Trophoblast cell (in vitro differentiated cells and primary cell): ENCODE measurements at regions not wholly inside any gene's neighbourhood (a gene's known extent, or its start where the extent isn't known, plus 50 kb on each side); places are given as distances from the start of the nearest gene placed in this dataset.

Experiments
- DNase-seq, 2 donors: peaks; one replicate each; pipeline ENCODE4 v3.0.0-alpha.2; 2016
- H2AFZ ChIP-seq: 2 replicates; pipeline ENCODE4 v1.6.1; 2013; ENCODE audit warnings: low read length, moderate library complexity, mild to moderate bottlenecking; ENCODE audit not compliant: insufficient read depth, poor library complexity
- H2AK5ac ChIP-seq: 2 replicates; pipeline ENCODE4 v1.6.1; 2013; ENCODE audit warnings: mild to moderate bottlenecking, low read length
- H2BK120ac ChIP-seq: 2 replicates; pipeline ENCODE4 v1.6.1; 2013; ENCODE audit warnings: low read length, mild to moderate bottlenecking, moderate library complexity; ENCODE audit not compliant: insufficient read depth, poor library complexity
- H2BK12ac ChIP-seq: 2 replicates; pipeline ENCODE4 v1.6.1; 2013; ENCODE audit warnings: mild to moderate bottlenecking, low read length, moderate library complexity
- H2BK5ac ChIP-seq: 2 replicates; pipeline ENCODE4 v1.6.1; 2013; ENCODE audit warnings: low read length, low read depth, moderate library complexity, mild to moderate bottlenecking; ENCODE audit not compliant: poor library complexity
- H3K14ac ChIP-seq: 2 replicates; pipeline ENCODE4 v1.6.1; 2013; ENCODE audit warnings: mild to moderate bottlenecking, low read length
- H3K18ac ChIP-seq: 2 replicates; pipeline ENCODE4 v1.6.1; 2013; ENCODE audit warnings: mild to moderate bottlenecking, low read length
- H3K23ac ChIP-seq: 2 replicates; pipeline ENCODE4 v1.6.1; 2013; ENCODE audit warnings: low read length
- H3K27ac ChIP-seq: 2 replicates; pipeline ENCODE4 v1.5.1; 2013; ENCODE audit warnings: low read depth, mild to moderate bottlenecking, inconsistent platforms, low read length, moderate library complexity
- H3K27me3 ChIP-seq: 2 replicates; pipeline ENCODE4 v1.6.1; 2013; ENCODE audit warnings: inconsistent platforms, mild to moderate bottlenecking, low read length, moderate library complexity; ENCODE audit not compliant: insufficient read depth
- H3K36me3 ChIP-seq, 2 experiments: 1 replicate in 1 of 2; 2 replicates in 1 of 2; pipeline ENCODE4 v1.6.1; 2013; ENCODE audit warnings: low read length in 2 of 2, mild to moderate bottlenecking in 2 of 2, moderate library complexity in 1 of 2; ENCODE audit not compliant: insufficient read depth in 2 of 2, control insufficient read depth in 1 of 2
- H3K4ac ChIP-seq: 2 replicates; pipeline ENCODE4 v1.6.1; 2013; ENCODE audit warnings: low read depth, mild to moderate bottlenecking, low read length, moderate library complexity
- H3K4me1 ChIP-seq, 2 experiments: 1 replicate in 1 of 2; 2 replicates in 1 of 2; pipeline ENCODE4 v1.6.1; 2013; ENCODE audit warnings: low read length in 2 of 2, mild to moderate bottlenecking in 2 of 2, moderate library complexity in 1 of 2; ENCODE audit not compliant: insufficient read depth in 2 of 2, control insufficient read depth in 1 of 2
- H3K4me2 ChIP-seq: 2 replicates; pipeline ENCODE4 v1.6.1; 2013; ENCODE audit warnings: inconsistent platforms, mild to moderate bottlenecking, low read length, moderate library complexity
- H3K4me3 ChIP-seq: 2 replicates; pipeline ENCODE4 v1.5.1; 2013; ENCODE audit warnings: mild to moderate bottlenecking, low read depth, low read length, inconsistent platforms
- H3K79me1 ChIP-seq: one replicate; pipeline ENCODE4 v1.6.1; 2013; ENCODE audit warnings: low read length
- H3K79me2 ChIP-seq: 2 replicates; pipeline ENCODE4 v1.6.1; 2013; ENCODE audit warnings: low read length, mild to moderate bottlenecking; ENCODE audit not compliant: control insufficient read depth, insufficient read depth, poor library complexity
- H3K9ac ChIP-seq: 2 replicates; pipeline ENCODE4 v1.6.1; 2013; ENCODE audit warnings: mild to moderate bottlenecking, low read length
- H3K9me3 ChIP-seq: 2 replicates; pipeline ENCODE4 v1.6.1; 2013; ENCODE audit warnings: low read depth, mild to moderate bottlenecking, control low read depth, inconsistent platforms, low read length; ENCODE audit not compliant: insufficient read depth
- H4K12ac ChIP-seq: 2 replicates; pipeline ENCODE4 v1.6.1; 2013; ENCODE audit warnings: low read depth, mild to moderate bottlenecking, low read length, moderate library complexity
- H4K8ac ChIP-seq: 2 replicates; pipeline ENCODE4 v1.6.1; 2013; ENCODE audit warnings: low read depth, mild to moderate bottlenecking, low read length, moderate library complexity
- H4K91ac ChIP-seq: one replicate; pipeline ENCODE4 v1.6.1; 2013; ENCODE audit warnings: low read depth, mild to moderate bottlenecking, low read length, moderate library complexity
- WGBS: extraction: QIAGEN DNeasy Blood & Tissue Kit; methylation state at CpG from one replicate; pipeline ENCODE4 v1.1.7; 2013; ENCODE audit warnings: missing lambda C conversion rate; ENCODE audit not compliant: insufficient read length, insufficient coverage; ENCODE audit errors: extremely low coverage; 5-methylcytosine and 5-hydroxymethylcytosine counted together

GRCh38 chr1:232509570-232509969 is 120.4 kb downstream of the SIPA1L2 start:
- no peak overlapping the region for H4K8ac ChIP-seq
- H2BK120ac ChIP-seq, result no peak overlapping the region
- no peak overlapping the region for H2AK5ac ChIP-seq
- no peak overlapping the region for H4K91ac ChIP-seq
- H3K9me3 ChIP-seq, result no peaks in the 10 kb centered on the region
- H3K4me1 ChIP-seq, result peaks cover 6 to 9% of the 10 kb centered on the region in 2 experiments
- no peak overlapping the region for H2BK5ac ChIP-seq
- no peak overlapping the region for H3K27ac ChIP-seq
- H3K9ac ChIP-seq, result no peak overlapping the region
- DNase-seq, result no peak
- H3K4ac ChIP-seq, result no peak overlapping the region
- H3K36me3 ChIP-seq, result peaks cover 7 to 16% of the 10 kb centered on the region in 2 experiments
- H3K14ac ChIP-seq, result no peak overlapping the region
- H3K4me2 ChIP-seq, result no peak overlapping the region
- H3K27me3 ChIP-seq, result no peaks in the 10 kb centered on the region
- no peak overlapping the region for H3K23ac ChIP-seq
- no peaks in the 10 kb centered on the region for H3K79me2 ChIP-seq
- H2AFZ ChIP-seq, result no peak overlapping the region
- no peak overlapping the region for H3K18ac ChIP-seq
- no peak overlapping the region for H2BK12ac ChIP-seq
- peaks cover 4% of the 10 kb centered on the region for H3K79me1 ChIP-seq
- no CpG with 5 or more reads among the region's 7 CpGs for WGBS
- no peak overlapping the region for H3K4me3 ChIP-seq
- H4K12ac ChIP-seq, result no peak overlapping the region

- WGBS, result no CpG with 5 or more reads among the region's 9 CpGs
- H3K27ac ChIP-seq, result no peak overlapping the region
- H4K8ac ChIP-seq, result no peak overlapping the region
Observed at GRCh38 chr1:232508130-232508701, 121.7 kb downstream of the SIPA1L2 start.

GRCh38 chr1:232507571-232507970 is 122.4 kb downstream of the SIPA1L2 start:
- H4K8ac ChIP-seq, result no peak overlapping the region
- H2AFZ ChIP-seq, result no peak overlapping the region
- no peaks in the 10 kb centered on the region for H3K27me3 ChIP-seq
- no peak overlapping the region for H3K4me3 ChIP-seq
- no peak overlapping the region for H3K18ac ChIP-seq
- peaks cover 0 to 3% of the 10 kb centered on the region in 2 experiments for H3K36me3 ChIP-seq
- H3K4me1 ChIP-seq, result peaks cover 6 to 9% of the 10 kb centered on the region in 2 experiments
- DNase-seq, result no peak
- H2BK120ac ChIP-seq, result no peak overlapping the region
- H3K4ac ChIP-seq, result no peak overlapping the region
- no CpG with 5 or more reads among the region's 2 CpGs for WGBS
- H3K27ac ChIP-seq, result no peak overlapping the region
- no peak overlapping the region for H4K91ac ChIP-seq
- no peaks in the 10 kb centered on the region for H3K9me3 ChIP-seq
- H3K23ac ChIP-seq, result no peak overlapping the region
- H3K79me1 ChIP-seq, result peaks cover 4% of the 10 kb centered on the region
- no peak overlapping the region for H2BK12ac ChIP-seq
- H3K4me2 ChIP-seq, result no peak overlapping the region
- H2BK5ac ChIP-seq, result no peak overlapping the region
- no peak overlapping the region for H3K9ac ChIP-seq
- H3K14ac ChIP-seq, result no peak overlapping the region
- no peak overlapping the region for H4K12ac ChIP-seq
- no peak overlapping the region for H2AK5ac ChIP-seq
- no peaks in the 10 kb centered on the region for H3K79me2 ChIP-seq

More at GRCh38 chr1:232508130-232508701, 121.7 kb downstream of the SIPA1L2 start:
- DNase-seq, result no peak
- Histone ChIP-seq H3K4me1 (peaks cover 6 to 9% of the 10 kb centered on the region in 2 experiments), H3K23ac (no peak overlapping the region), H3K79me2 (no peaks in the 10 kb centered on the region), H3K14ac (no peak overlapping the region), H2AK5ac (no peak overlapping the region), H3K4me2 (no peak overlapping the region), H2BK120ac (no peak overlapping the region), H2BK5ac (peak overlapping the region; percentile 7), H4K91ac (peak overlapping the region; percentile 12), H3K4me3 (no peak overlapping the region), H3K4ac (no peak overlapping the region), H4K12ac (no peak overlapping the region), H3K9ac (no peak overlapping the region), H2AFZ (no peak overlapping the region), H3K18ac (peak overlapping the region; percentile 28), H3K79me1 (peaks cover 4% of the 10 kb centered on the region), H3K27me3 (no peaks in the 10 kb centered on the region), H2BK12ac (no peak overlapping the region), H3K36me3 (peaks cover 0 to 5% of the 10 kb centered on the region in 2 experiments), H3K9me3 (no peaks in the 10 kb centered on the region)

GRCh38 chr1:232505884-232506283 is 124.0 kb downstream of the SIPA1L2 start:
- Histone ChIP-seq H3K79me2 (no peaks in the 10 kb centered on the region), H2AK5ac (no peak overlapping the region), H3K27ac (no peak overlapping the region), H3K36me3 (peaks cover 0 to 3% of the 10 kb centered on the region in 2 experiments), H2BK12ac (no peak overlapping the region), H3K14ac (no peak overlapping the region), H4K91ac (no peak overlapping the region), H3K18ac (no peak overlapping the region), H3K4me2 (no peak overlapping the region), H3K9ac (no peak overlapping the region), H3K79me1 (peaks cover 4% of the 10 kb centered on the region), H2BK5ac (no peak overlapping the region), H4K12ac (no peak overlapping the region), H3K4ac (peak overlapping the region; percentile 24), H3K4me1 (peaks cover 6 to 9% of the 10 kb centered on the region in 2 experiments), H4K8ac (no peak overlapping the region), H3K23ac (no peak overlapping the region), H3K9me3 (no peaks in the 10 kb centered on the region), H2AFZ (no peak overlapping the region), H2BK120ac (no peak overlapping the region), H3K27me3 (no peaks in the 10 kb centered on the region), H3K4me3 (no peak overlapping the region)
- WGBS, result no CpG with 5 or more reads among the region's 2 CpGs
- no peak for DNase-seq
